A172 (cell line): ENCODE measurements at regions not wholly inside any gene's neighbourhood (a gene's known extent, or its start where the extent isn't known, plus 50 kb on each side); places are given as distances from the start of the nearest gene placed in this dataset.
"Not testable (repeated sequence)": the region's sequence is repeated elsewhere in the genome, so short reads cannot be mapped to it uniquely, and the experiment has no call there.

Experiments used
- DNase-seq: peaks from one replicate; pipeline ENCODE4 v3.0.0-alpha.2; 2015; ENCODE audit warnings: low spot score

DNA sequence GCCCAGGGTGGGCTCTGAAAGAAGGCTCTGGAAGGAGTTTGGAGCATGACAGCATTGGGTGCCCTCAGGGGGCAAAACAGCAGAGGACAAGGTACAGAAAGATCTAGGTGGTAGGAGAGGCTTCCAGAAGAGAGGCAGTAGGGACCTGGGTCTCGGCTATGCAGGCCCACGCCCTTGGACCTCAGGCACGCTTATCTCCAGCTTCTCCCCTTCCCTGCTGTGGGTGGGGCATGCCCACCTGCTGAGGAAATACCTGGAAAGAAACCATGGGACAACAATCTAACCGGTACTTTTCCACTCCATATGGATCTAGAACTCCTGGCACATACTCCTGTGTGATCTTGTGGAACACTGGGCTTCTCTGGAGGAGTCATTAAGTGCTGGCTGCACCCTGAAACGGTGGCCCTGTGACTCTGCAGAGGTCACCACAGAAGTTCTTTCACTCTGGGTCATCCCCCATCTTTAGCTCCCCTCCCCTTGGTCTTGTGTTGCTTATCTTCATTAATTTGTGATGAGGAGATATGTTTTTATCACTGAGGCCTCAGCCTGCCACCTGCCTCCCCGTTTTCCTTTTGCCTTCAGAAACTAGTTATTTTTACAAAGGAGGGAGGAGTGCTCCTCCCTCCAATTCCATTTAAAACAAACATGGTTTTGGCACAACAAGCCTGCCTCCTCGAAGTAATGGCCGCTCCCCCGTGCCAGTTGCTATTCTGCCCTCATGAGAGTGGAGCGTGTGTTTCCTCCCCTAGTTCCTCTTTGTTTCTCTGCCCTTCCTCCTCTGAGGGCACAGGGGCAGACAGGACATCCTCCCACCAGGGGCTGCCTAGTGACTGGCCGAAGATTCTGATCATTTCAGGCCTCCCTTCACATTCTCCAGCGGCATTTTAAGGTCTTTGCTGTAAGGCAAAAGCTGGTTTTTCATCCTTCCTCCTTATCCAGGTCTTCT, 78.0 kb upstream of the ATP5PO start:
- no peak for DNase-seq

DNA sequence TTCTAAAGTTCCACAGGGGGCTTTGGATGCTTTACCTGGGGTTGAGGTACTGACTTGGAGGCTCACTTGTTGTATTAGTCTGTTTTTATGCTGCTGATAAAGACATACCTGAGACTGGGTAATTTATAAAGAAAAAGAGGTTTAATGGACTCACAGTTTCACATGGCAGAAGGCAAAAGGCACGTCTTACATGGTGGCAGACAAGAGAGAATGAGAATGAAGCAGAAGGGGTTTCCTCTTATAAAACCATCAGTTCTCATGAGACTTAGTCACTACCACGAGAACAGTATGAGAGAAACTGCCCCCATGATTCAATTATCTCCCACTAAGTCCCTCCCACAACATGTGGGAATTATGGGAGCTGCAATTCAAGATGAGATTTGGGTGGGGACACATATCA, 76.8 kb upstream of the ATP5PO start:
- DNase-seq = not testable (repeated sequence)

GRCh38 chr21:33991133-33991532, 75.5 kb upstream of the ATP5PO start:
- no peak for DNase-seq

GRCh38 chr21:33989440-33989839, 73.8 kb upstream of the ATP5PO start:
- no peak for DNase-seq

DNA sequence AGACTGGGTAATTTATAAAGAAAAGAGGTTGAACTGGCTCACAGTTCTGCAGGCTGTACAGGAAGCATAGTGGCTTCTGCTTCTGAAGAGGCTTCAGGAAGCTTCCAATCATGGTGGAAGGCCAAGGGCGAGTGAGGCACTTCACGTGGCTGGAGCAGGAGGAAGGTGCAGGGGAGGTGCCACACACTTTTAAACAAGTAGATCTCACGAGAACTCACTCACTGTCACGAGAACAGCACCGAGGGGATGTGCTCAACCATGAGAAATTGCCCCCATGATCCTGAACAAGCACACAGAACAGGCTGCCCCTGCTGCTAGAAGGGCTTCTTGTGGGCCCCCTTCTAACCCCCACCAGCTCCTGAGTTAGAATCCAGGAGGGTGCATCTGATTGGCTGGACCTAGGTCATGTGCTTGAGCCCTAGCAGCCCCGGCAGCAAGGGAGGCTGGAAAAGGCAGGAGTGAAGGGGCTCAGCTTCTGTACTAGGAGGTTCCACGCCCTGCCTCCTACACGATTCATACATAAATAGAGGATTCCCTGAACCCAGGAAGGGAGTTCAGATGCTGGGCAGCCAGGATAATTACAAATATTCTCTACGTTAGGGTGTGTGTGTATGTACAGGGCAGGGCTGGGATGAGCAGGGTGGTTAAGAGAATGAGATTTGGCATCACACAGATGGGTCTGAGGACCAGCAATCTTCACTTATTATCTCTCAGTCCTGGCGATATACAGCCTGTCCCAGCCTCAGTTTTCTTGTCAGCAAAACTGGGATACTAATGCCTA, 72.8 kb upstream of the ATP5PO start:
- no peak for DNase-seq

DNA sequence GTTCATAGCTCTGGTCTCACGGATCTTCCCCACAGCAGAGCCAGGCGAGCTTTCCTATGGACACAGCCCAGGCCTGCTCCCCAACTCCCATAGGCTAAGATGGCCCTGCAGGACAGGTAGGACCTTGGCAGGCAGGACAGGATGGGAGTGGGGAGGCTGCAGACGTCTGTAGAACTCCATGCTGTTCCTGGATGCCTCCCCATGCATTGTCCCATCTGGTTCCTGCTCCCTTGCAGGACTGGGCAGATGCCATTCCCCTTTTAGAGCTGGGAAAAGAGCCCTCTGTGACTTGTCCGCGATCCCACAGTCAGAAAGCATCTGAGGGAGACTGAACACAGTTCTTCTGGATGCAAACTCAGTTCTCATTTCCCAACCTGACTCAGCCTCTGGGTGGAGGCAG, 71.9 kb upstream of the ATP5PO start:
- no peak for DNase-seq

DNA sequence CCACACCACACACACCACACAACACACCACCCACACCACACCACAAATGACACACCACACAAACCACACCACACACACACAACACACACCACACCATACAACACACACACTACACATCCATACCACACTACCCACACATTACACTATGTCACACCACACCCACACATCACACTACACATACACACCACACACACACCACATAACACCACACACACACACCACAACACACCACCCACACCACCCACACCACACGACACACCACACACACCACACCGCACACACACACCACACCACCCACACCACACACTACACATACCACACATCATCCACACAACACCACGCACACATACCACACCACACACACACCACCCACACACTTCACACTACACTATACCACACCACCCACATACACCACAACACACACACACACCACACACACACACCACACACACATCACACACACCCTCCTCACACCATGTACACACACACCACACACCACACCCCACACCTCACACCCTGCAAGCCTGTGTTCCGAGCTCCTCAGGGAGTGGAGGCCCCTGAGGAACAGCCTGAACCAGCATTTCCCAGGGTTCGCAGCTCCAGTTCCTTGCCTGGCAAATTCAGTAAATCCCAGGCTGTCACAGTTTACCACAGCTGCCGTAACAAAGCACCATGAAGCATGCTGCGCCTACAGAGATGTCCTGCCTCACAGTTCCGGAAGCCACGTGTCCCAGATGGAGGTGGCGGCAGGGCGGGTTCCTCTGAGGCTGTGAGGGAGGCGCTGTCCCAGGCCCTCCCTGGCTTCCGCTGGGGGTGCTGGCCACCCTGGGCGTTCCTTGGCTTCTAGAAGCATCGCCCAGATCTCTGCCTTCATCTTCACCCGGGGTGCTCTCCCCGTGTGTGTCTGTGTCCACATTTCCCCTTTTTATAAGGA, 69.8 kb upstream of the ATP5PO start:
- DNase-seq = no peak

- DNase-seq = no peak
Observed at GRCh38 chr21:33984021-33984481, 68.4 kb upstream of the ATP5PO start.

DNA sequence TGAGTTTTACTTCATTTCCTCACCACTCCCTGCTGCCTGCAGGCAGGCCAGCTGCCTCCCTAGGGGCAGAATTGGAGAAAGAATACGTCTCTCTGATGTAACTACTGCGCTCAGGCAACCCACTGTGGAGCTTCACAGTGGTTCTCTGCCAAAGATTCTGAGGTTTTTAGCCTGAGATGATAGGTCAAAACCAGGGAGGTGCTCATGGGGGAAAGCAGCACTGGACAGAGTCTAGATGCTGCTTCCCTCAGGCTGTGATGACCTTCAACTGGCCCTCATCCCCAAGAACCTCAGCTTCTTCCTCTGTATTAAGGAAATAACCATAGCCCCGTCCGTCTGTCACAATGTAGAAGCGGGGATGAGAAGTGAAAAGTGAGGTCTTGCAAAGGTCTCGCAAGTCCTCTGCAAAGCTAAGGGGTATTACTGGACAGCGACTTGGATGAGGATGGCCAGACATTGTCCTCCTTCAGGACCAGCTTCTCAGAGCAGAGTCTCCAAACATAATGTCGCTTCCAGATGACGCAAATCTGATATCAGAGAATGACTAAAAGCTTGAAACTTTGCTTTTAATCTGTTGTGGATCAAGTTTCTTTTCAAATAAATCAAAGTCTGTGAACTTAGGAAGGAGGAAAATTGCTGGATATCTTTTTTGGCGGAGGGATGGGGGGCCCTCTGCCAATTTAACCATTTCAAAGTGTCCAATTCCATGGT, 65.9 kb upstream of the ATP5PO start:
- no peak for DNase-seq

- no peak for DNase-seq
Observed at GRCh38 chr21:33980276-33980916, 64.8 kb upstream of the ATP5PO start.

- DNase-seq = no peak
Observed at GRCh38 chr21:33978585-33978984, 63.0 kb upstream of the ATP5PO start.

GRCh38 chr21:33977721-33978369, 62.2 kb upstream of the ATP5PO start:
- DNase-seq = no peak

DNA sequence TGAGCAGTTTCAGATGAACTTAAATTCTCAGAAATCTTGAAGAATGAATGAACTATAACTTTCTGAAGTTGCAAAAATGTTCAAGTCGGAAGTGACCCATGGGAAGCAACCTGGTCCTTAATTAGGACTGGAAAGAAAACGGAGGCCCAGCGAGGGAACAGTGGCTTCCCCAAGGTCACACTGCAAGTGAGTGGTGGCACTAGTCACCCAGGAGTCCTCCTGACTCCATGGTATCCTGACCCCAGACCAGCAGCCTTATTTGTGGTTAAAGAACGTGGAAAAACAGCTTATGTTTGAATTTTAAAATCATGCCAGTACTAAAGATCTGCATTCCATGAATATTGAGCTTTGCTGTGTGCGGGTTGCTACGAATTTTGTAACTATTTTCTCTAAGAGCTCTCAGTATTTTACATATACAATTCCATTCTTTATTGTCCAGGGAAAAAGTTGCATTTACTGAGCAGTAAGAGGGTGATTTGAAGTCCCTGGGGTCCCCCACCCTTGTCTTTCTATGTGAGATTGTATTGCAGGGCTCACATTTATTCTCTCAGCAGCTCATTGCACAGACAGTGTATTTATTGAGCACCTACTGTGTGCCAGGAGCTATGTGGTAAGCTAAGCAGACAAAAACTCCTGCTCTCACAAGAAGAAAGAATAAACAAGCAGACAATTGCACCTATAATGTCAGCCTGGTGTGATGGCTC, 61.6 kb upstream of the ATP5PO start:
- no peak for DNase-seq

DNA sequence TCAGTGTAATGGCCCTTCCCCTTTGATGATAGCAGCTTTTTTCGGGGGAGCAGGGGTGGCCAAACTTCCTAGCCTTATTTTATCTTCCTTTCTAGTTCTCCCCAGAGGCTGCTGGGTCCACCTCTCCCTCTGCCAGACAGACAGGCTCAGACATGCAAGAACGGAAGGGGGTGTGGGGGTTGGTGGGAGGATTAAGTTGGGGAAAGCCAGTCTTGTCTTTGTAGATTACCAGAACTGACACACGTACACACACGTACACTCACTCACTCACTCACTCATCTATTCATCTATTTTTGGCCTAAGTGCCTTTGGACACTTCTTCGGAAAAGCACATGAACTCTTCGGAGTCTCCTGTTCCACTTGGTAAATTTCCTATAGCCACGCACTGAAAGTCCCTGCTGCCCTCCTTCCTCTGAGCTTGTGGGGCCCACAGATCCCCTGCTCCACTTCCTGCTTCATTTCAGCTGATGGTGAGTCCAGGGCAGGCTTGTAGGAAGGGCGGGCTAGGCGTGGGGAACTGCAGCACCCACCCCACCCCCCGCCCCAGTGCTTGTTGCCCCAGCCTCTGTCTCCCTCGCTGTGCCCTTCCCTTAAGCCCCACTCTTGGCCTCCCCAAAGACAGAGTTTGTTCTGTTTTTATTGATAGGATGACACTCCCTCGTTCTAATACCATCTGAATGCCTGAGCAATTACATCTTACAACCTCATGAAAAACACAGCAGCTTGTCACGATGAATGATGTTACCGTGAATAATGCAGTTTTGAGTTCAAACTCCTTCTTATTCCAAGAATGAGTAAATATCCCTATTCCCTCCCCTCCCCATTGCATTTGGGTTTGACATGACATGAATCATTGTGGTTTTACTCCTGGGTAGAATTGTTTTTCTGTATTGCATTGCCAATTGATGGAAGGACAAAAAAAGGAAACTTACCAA, 60.7 kb upstream of the ATP5PO start:
- DNase-seq = peak; percentile 96

DNA sequence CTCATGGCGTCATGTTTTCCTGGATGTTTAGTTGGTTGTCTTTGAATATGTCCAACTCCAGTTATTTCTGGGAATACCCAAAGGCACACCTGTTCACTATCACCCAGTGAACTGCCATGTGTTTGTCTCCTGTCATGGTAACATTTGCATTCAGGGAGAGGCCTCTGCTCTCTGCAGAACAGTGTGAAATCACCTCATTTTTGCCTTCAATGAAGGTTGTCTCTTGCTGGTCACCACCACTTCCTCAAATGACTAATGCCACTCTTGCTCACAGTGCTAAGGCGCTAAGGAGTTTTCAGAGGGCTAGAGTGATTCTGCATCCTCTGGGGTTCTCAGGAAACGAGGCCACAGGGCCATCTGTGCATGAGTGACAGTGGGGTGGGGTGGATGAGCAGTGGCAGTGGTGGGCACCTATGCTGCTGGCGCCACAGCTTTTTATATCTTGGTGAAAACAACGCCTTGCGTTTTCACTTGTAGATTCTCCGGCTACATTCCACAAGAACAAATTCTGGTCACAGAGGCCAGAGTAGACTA, 60.0 kb upstream of the ATP5PO start:
- peak; percentile 61 for DNase-seq

DNA sequence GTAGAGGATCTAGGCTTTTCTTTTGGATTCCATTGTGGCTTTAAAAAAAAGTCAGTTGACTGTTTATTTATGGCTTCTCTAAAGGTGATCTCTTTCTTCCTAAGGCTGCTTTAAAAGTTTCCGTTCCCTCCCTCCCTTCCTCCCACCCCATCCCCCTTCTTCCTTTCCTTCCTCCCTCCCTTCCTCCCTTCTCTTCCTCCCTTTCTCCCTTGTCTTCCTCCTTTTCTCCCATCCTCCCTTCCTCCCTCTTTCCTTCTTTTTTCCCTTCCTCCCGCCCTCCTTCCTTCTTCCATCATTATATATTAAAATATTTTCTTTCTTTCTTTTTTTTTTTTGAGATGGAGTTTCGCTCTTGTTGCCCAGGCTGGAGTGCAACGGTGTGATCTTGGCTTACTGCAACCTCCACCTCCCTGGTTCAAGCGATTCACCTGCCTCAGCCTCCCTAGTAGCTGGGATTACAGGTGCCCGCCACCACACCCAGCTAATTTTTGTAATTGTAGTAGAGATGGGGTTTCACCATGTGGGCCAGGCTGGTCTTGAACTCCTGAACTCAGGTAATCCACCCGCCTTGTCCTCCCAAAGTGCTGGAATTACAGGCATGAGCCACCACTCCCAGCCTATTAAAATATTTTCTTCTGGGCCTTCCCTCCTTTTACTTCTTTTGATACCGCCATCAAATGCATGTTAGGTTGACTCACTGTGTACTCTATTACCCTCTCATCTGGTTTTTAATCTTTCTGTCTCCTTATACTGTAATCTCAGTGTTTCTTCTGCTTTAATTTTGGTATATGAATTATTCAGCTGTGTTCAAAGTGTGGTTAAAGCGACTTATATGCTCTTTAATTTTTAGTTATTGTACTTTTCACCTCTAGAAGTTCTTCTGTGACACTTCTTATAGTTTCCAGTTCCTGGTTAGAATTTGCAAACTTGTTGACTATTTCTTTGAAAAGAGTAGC, 59.2 kb upstream of the ATP5PO start:
- DNase-seq = no peak

GRCh38 chr21:33973268-33973667, 57.7 kb upstream of the ATP5PO start:
- no peak for DNase-seq
